H9 (cell line): ENCODE measurements at regions not wholly inside any gene's neighbourhood (a gene's known extent, or its start where the extent isn't known, plus 50 kb on each side); places are given as distances from the start of the nearest gene placed in this dataset.

Experiments used
- DNase-seq: peaks from one replicate; pipeline ENCODE4 v3.0.0-alpha.2; 2017
- H2AFZ ChIP-seq: one replicate; pipeline ENCODE4 v1.6.1; 2013; ENCODE audit warnings: mild to moderate bottlenecking, low read length, control low read depth, moderate library complexity
- H2AK5ac ChIP-seq: 2 replicates; pipeline ENCODE4 v1.6.1; 2013; ENCODE audit warnings: low read length, control low read depth, mixed read lengths; ENCODE audit not compliant: insufficient read length
- H2BK120ac ChIP-seq: one replicate; pipeline ENCODE4 v1.6.1; 2013; ENCODE audit warnings: low read depth, mild to moderate bottlenecking, low read length, control low read depth, inconsistent platforms; ENCODE audit not compliant: poor library complexity, severe bottlenecking
- H2BK12ac ChIP-seq: 2 replicates; pipeline ENCODE4 v1.6.1; 2013; ENCODE audit warnings: low read length, control low read depth, mixed read lengths, low read depth; ENCODE audit not compliant: insufficient read length
- H2BK15ac ChIP-seq: 2 replicates; pipeline ENCODE4 v1.6.1; 2013; ENCODE audit warnings: low read depth, low read length, control low read depth
- H2BK20ac ChIP-seq: one replicate; pipeline ENCODE4 v1.6.1; 2013; ENCODE audit warnings: low read depth, mild to moderate bottlenecking, low read length, control low read depth, inconsistent platforms; ENCODE audit not compliant: poor library complexity, severe bottlenecking
- H2BK5ac ChIP-seq: 2 replicates; pipeline ENCODE4 v1.6.1; 2013; ENCODE audit warnings: low read length, control low read depth, mixed read lengths; ENCODE audit not compliant: insufficient read length
- H3K14ac ChIP-seq: 2 replicates; pipeline ENCODE4 v1.6.1; 2013; ENCODE audit warnings: low read length, control low read depth; ENCODE audit not compliant: insufficient read depth
- H3K18ac ChIP-seq: 2 replicates; pipeline ENCODE4 v1.6.1; 2013; ENCODE audit warnings: low read depth, mild to moderate bottlenecking, mixed read lengths, low read length, control low read depth; ENCODE audit not compliant: insufficient read length
- H3K23ac ChIP-seq: 2 replicates; pipeline ENCODE4 v1.6.1; 2013; ENCODE audit warnings: low read length, control low read depth, mixed read lengths, low read depth; ENCODE audit not compliant: insufficient read length
- H3K23me2 ChIP-seq: 2 replicates; pipeline ENCODE4 v1.6.1; 2013; ENCODE audit warnings: low read depth, mild to moderate bottlenecking, mixed read lengths, low read length, control low read depth; ENCODE audit not compliant: insufficient read length, poor library complexity, severe bottlenecking
- H3K27ac ChIP-seq: 2 replicates; pipeline ENCODE4 v1.5.1; 2013; ENCODE audit warnings: low read length, control low read depth, mixed read lengths, low read depth; ENCODE audit not compliant: insufficient read length
- H3K27me3 ChIP-seq: 2 replicates; pipeline ENCODE4 v1.6.1; 2013; ENCODE audit warnings: low read length, control low read depth, inconsistent platforms; ENCODE audit not compliant: insufficient read depth
- H3K4ac ChIP-seq: 2 replicates; pipeline ENCODE4 v1.6.1; 2013; ENCODE audit warnings: low read depth, mild to moderate bottlenecking, control low read depth, inconsistent platforms, low read length, moderate library complexity
- H3K4me1 ChIP-seq: 2 replicates; pipeline ENCODE4 v1.6.1; 2013; ENCODE audit warnings: low read length, control low read depth, inconsistent platforms; ENCODE audit not compliant: insufficient read depth
- H3K4me2 ChIP-seq: 2 replicates; pipeline ENCODE4 v1.6.1; 2013; ENCODE audit warnings: low read length, control low read depth, mixed read lengths; ENCODE audit not compliant: insufficient read length, insufficient read depth
- H3K56ac ChIP-seq: 2 replicates; pipeline ENCODE4 v1.6.1; 2013; ENCODE audit warnings: low read depth, mild to moderate bottlenecking, mixed read lengths, low read length, control low read depth; ENCODE audit not compliant: insufficient read length
- H3K79me1 ChIP-seq: 2 replicates; pipeline ENCODE4 v1.6.1; 2013; ENCODE audit warnings: low read depth, mild to moderate bottlenecking, moderate library complexity, low read length, control low read depth, inconsistent platforms; ENCODE audit not compliant: insufficient read depth, poor library complexity, severe bottlenecking
- H3K79me2 ChIP-seq: 2 replicates; pipeline ENCODE4 v1.6.1; 2013; ENCODE audit warnings: low read length, control low read depth, inconsistent platforms; ENCODE audit not compliant: insufficient read depth
- H3K9ac ChIP-seq: 2 replicates; pipeline ENCODE4 v1.6.1; 2013; ENCODE audit warnings: low read length, control low read depth, mixed read lengths; ENCODE audit not compliant: insufficient read length; ENCODE audit errors: extremely low read depth
- H3K9me3 ChIP-seq: one replicate; pipeline ENCODE4 v1.6.1; 2013; ENCODE audit warnings: low read depth, low read length, inconsistent platforms; ENCODE audit not compliant: control insufficient read depth
- H3T11ph ChIP-seq: one replicate; pipeline ENCODE4 v1.6.1; 2013; ENCODE audit warnings: mild to moderate bottlenecking, low read length, control low read depth, inconsistent platforms
- H4K20me1 ChIP-seq: one replicate; pipeline ENCODE4 v1.6.1; 2013; ENCODE audit not compliant: control insufficient read depth, insufficient read length, insufficient read depth
- H4K5ac ChIP-seq: 2 replicates; pipeline ENCODE4 v1.6.1; 2013; ENCODE audit warnings: low read depth, mild to moderate bottlenecking, mixed read lengths, low read length, control low read depth; ENCODE audit not compliant: insufficient read length
- H4K8ac ChIP-seq: replicated peaks from 2 replicates; pipeline ENCODE4 v1.6.1; 2013; ENCODE audit warnings: low read length, control low read depth, mixed read lengths, low read depth; ENCODE audit not compliant: insufficient read length
- H4K91ac ChIP-seq: 2 replicates; pipeline ENCODE4 v1.6.1; 2013; ENCODE audit warnings: low read depth, mild to moderate bottlenecking, moderate library complexity, mixed read lengths, low read length, control low read depth; ENCODE audit not compliant: insufficient read length
- H3K27ac Mint-ChIP-seq, 3 experiments: 2 replicates in 2 of 3; 3 replicates in 1 of 3; pipeline ENCODE4 v1.8.0; 2020 to 2021; ENCODE audit warnings: mixed read lengths in 3 of 3, mild to moderate bottlenecking in 1 of 3, moderate library complexity in 1 of 3
- H3K27me3 Mint-ChIP-seq: 2 replicates; pipeline ENCODE4 v1.8.0; 2021; ENCODE audit warnings: low read depth, mild to moderate bottlenecking, moderate library complexity, mixed read lengths
- H3K36me3 Mint-ChIP-seq, 3 experiments: 2 replicates in 2 of 3; 3 replicates in 1 of 3; pipeline ENCODE4 v1.8.0; 2020 to 2021; ENCODE audit warnings: low read depth in 3 of 3, mixed read lengths in 3 of 3; ENCODE audit not compliant: insufficient read depth in 1 of 3
- H3K4me1 Mint-ChIP-seq, 2 experiments: 2 replicates each; pipeline ENCODE4 v1.8.0; 2020; ENCODE audit warnings: mixed read lengths in 2 of 2
- H3K4me3 Mint-ChIP-seq, 2 experiments: 2 replicates in 1 of 2; 3 replicates in 1 of 2; pipeline ENCODE4 v1.8.0; 2020 to 2021; ENCODE audit warnings: mild to moderate bottlenecking in 2 of 2, mixed read lengths in 2 of 2, moderate library complexity in 1 of 2
- H3K9me3 Mint-ChIP-seq, 2 experiments: 2 replicates in 1 of 2; 3 replicates in 1 of 2; pipeline ENCODE4 v1.8.0; 2020; ENCODE audit warnings: mild to moderate bottlenecking in 2 of 2, mixed read lengths in 2 of 2, moderate library complexity in 1 of 2
- CTCF ChIP-seq: fragments of 200-600 bp; sonication (generic); conservative IDR thresholded peaks from 3 replicates; pipeline ENCODE4 v1.8.0; 2021; ENCODE audit warnings: antibody characterized with exemption, mild to moderate bottlenecking
- WGBS: extraction: QIAGEN DNeasy Blood & Tissue Kit; methylation state at CpG from one replicate; pipeline ENCODE4 v1.1.7; 2013; ENCODE audit warnings: missing lambda C conversion rate, low lambda C conversion rate, mixed read lengths; ENCODE audit not compliant: insufficient read length; ENCODE audit errors: extremely low coverage; 5-methylcytosine and 5-hydroxymethylcytosine counted together

GRCh38 chrX:96407981-96408380 is 276.7 kb upstream of the DIAPH2 start:
- Histone ChIP-seq H3K27me3 (no peaks in the 10 kb centered on the region), H3K79me1 (no peaks in the 10 kb centered on the region), H4K5ac (no peak overlapping the region), H3K18ac (no peak overlapping the region), H4K20me1 (no peaks in the 10 kb centered on the region), H3T11ph (no peak overlapping the region), H2BK120ac (no peak overlapping the region), H3K9ac (no peak overlapping the region), H2BK12ac (no peak overlapping the region), H2BK5ac (no peak overlapping the region), H3K23me2 (no peaks in the 10 kb centered on the region), H2BK20ac (no peak overlapping the region), H3K9me3 (no peaks in the 10 kb centered on the region), H2AFZ (no peak overlapping the region), H2AK5ac (no peak overlapping the region), H3K4me1 (peaks cover 7% of the 10 kb centered on the region), H4K91ac (no peak overlapping the region), H2BK15ac (no peak overlapping the region), H3K23ac (no peak overlapping the region), H3K4ac (no peak overlapping the region), H3K56ac (no peak overlapping the region), H3K79me2 (no peaks in the 10 kb centered on the region), H3K4me2 (no peak overlapping the region), H3K14ac (no peak overlapping the region), H3K27ac (no peak overlapping the region), H4K8ac (no peak overlapping the region)
- Mint-ChIP-seq H3K4me3 (no peak overlapping the region), H3K27me3 (no peaks in the 10 kb centered on the region), H3K9me3 (peaks cover 0 to 6% of the 10 kb centered on the region in 2 experiments; a peak in 3 of 5 replicates), H3K4me1 (peaks cover 37 to 39% of the 10 kb centered on the region in 2 experiments), H3K36me3 (peaks cover 0 to 3% (median 0%) of the 10 kb centered on the region in 3 experiments; a peak in 2 of 7 replicates), H3K27ac (no peak overlapping the region)
- WGBS, result no CpG with 5 or more reads among the region's 2 CpGs
- TF ChIP-seq CTCF, result no peak
- DNase-seq, result no peak
